Activated CD8-positive, alpha-beta memory T cell treated with anti-CD3 and anti-CD28 coated beads, Interleukin-2, amount 50 U/mL, for 1 hour (primary cell): ENCODE measurements at regions not wholly inside any gene's neighbourhood (a gene's known extent, or its start where the extent isn't known, plus 50 kb on each side); places are given as distances from the start of the nearest gene placed in this dataset.

ENCODE experiments used
- DNase-seq: peaks from one replicate; pipeline ENCODE4 v3.0.0-alpha.2; 2020; ENCODE audit errors: extremely low read depth

GRCh38 chr1:198864695-198865094, 225.9 kb downstream of the PTPRC start:
- no peak for DNase-seq

- DNase-seq, result no peak
These were observed 226.5 kb downstream of the PTPRC start for GRCh38 chr1:198865319-198865718.

- no peak for DNase-seq
These were observed 228.3 kb downstream of the PTPRC start for GRCh38 chr1:198867182-198867581.

- DNase-seq, result no peak
These were observed 234.9 kb downstream of the PTPRC start for GRCh38 chr1:198873696-198874230.

- DNase-seq, result no peak
These were observed 237.6 kb downstream of the PTPRC start for GRCh38 chr1:198876371-198876871.

- no peak for DNase-seq
These were observed 239.7 kb downstream of the PTPRC start for GRCh38 chr1:198878566-198878965.

- DNase-seq, result no peak
These were observed 241.0 kb downstream of the PTPRC start for GRCh38 chr1:198879711-198880306.

- no peak for DNase-seq
These were observed 241.6 kb downstream of the PTPRC start for GRCh38 chr1:198880397-198880796.

- no peak for DNase-seq
These were observed 242.2 kb downstream of the PTPRC start for GRCh38 chr1:198880818-198881597.

- DNase-seq, result no peak
These were observed 244.3 kb downstream of the PTPRC start for GRCh38 chr1:198883184-198883583.

- DNase-seq, result no peak
These were observed 249.0 kb downstream of the PTPRC start for GRCh38 chr1:198887866-198888265.

GRCh38 chr1:198888379-198888943, 249.6 kb downstream of the PTPRC start:
- DNase-seq, result no peak

- DNase-seq, result no peak
These were observed 250.3 kb downstream of the PTPRC start for GRCh38 chr1:198889101-198889500.

- no peak for DNase-seq
These were observed 250.9 kb downstream of the PTPRC start for GRCh38 chr1:198889749-198890148.

GRCh38 chr1:198890214-198890930, 251.5 kb downstream of the PTPRC start:
- DNase-seq, result no peak

GRCh38 chr1:198892065-198892464, 253.2 kb downstream of the PTPRC start:
- DNase-seq, result no peak

GRCh38 chr1:198893141-198893540, 254.3 kb downstream of the PTPRC start:
- no peak for DNase-seq

GRCh38 chr1:198893763-198894444, 255.1 kb downstream of the PTPRC start:
- DNase-seq, result no peak

GRCh38 chr1:198901266-198901665, 262.4 kb downstream of the PTPRC start:
- DNase-seq, result no peak

- DNase-seq, result no peak
These were observed 263.8 kb downstream of the PTPRC start for GRCh38 chr1:198902655-198903054.

GRCh38 chr1:198903203-198903602, 264.4 kb downstream of the PTPRC start:
- no peak for DNase-seq
